GM18519 (cell line): ENCODE measurements at regions not wholly inside any gene's neighbourhood (a gene's known extent, or its start where the extent isn't known, plus 50 kb on each side); places are given as distances from the start of the nearest gene placed in this dataset.
"Not testable (repeated sequence)": the region's sequence is repeated elsewhere in the genome, so short reads cannot be mapped to it uniquely, and the experiment has no call there.

Experiments used
- ATAC-seq: cut with Tn5 transposase; IDR thresholded peaks from one replicate; pipeline ENCODE4 v1.9.1; 2021; ENCODE audit warnings: mild to moderate bottlenecking, moderate library complexity; ENCODE audit not compliant: unreplicated experiment, low FRiP score

- ATAC-seq: no peak
These were observed 82.9 kb upstream of the APBB1IP start for GRCh38 chr10:26355241-26355640.

- peak; percentile 84 for ATAC-seq
These were observed 80.9 kb upstream of the APBB1IP start for GRCh38 chr10:26357203-26357602.

- ATAC-seq: no peak
These were observed 80.1 kb upstream of the APBB1IP start for GRCh38 chr10:26358071-26358470.

GRCh38 chr10:26359670-26360069, 78.5 kb upstream of the APBB1IP start:
- no peak for ATAC-seq

- no peak for ATAC-seq
These were observed 76.8 kb upstream of the APBB1IP start for GRCh38 chr10:26361351-26361750.

- no peak for ATAC-seq
These were observed 76.2 kb upstream of the APBB1IP start for GRCh38 chr10:26361971-26362370.

GRCh38 chr10:26365681-26366358, 72.3 kb upstream of the APBB1IP start:
- ATAC-seq: no peak

- not testable (repeated sequence) for ATAC-seq
These were observed 71.1 kb upstream of the APBB1IP start for GRCh38 chr10:26367035-26367434.

GRCh38 chr10:26367771-26368170, 70.4 kb upstream of the APBB1IP start:
- ATAC-seq: no peak

- ATAC-seq: peak; percentile 50
These were observed 69.7 kb upstream of the APBB1IP start for GRCh38 chr10:26368463-26368862.

- peak; percentile 56 for ATAC-seq
These were observed 65.4 kb upstream of the APBB1IP start for GRCh38 chr10:26372513-26373354.

GRCh38 chr10:26374426-26374825, 63.7 kb upstream of the APBB1IP start:
- ATAC-seq: no peak

GRCh38 chr10:26377224-26377810, 60.8 kb upstream of the APBB1IP start:
- ATAC-seq: not testable (repeated sequence)

- ATAC-seq: no peak
These were observed 59.3 kb upstream of the APBB1IP start for GRCh38 chr10:26378861-26379294.

- ATAC-seq: no peak
These were observed 57.3 kb upstream of the APBB1IP start for GRCh38 chr10:26380815-26381214.

GRCh38 chr10:26381986-26382385, 56.2 kb upstream of the APBB1IP start:
- no peak for ATAC-seq

- no peak for ATAC-seq
These were observed 53.5 kb upstream of the APBB1IP start for GRCh38 chr10:26384600-26384999.

- ATAC-seq: no peak
These were observed 52.7 kb upstream of the APBB1IP start for GRCh38 chr10:26385443-26385842.

- ATAC-seq: peak; percentile 44
These were observed 51.4 kb upstream of the APBB1IP start for GRCh38 chr10:26386781-26387180.
